Neuronal stem cell (in vitro differentiated cells): ENCODE measurements at regions not wholly inside any gene's neighbourhood (a gene's known extent, or its start where the extent isn't known, plus 50 kb on each side); places are given as distances from the start of the nearest gene placed in this dataset.

Experiments
- DNase-seq: peaks from one replicate; pipeline ENCODE4 v3.0.0-alpha.2; 2013; ENCODE audit warnings: low spot score
- H2AFZ ChIP-seq: one replicate; pipeline ENCODE4 v1.6.1; 2013; ENCODE audit warnings: mild to moderate bottlenecking, low read length, inconsistent platforms
- H2AK5ac ChIP-seq: 2 replicates; pipeline ENCODE4 v1.6.1; 2013; ENCODE audit warnings: low read depth, mild to moderate bottlenecking, inconsistent platforms, low read length, moderate library complexity, mixed read lengths
- H2BK120ac ChIP-seq: 2 replicates; pipeline ENCODE4 v1.6.1; 2013; ENCODE audit warnings: low read depth, mild to moderate bottlenecking, inconsistent platforms, low read length, moderate library complexity, mixed read lengths
- H2BK12ac ChIP-seq: one replicate; pipeline ENCODE4 v1.6.1; 2013; ENCODE audit warnings: low read length, inconsistent platforms
- H2BK15ac ChIP-seq: 2 replicates; pipeline ENCODE4 v1.6.1; 2013; ENCODE audit warnings: mild to moderate bottlenecking, low read length, inconsistent platforms, mixed read lengths
- H2BK5ac ChIP-seq: one replicate; pipeline ENCODE4 v1.6.1; 2013; ENCODE audit warnings: inconsistent platforms, mild to moderate bottlenecking, low read length, moderate library complexity
- H3K14ac ChIP-seq: one replicate; pipeline ENCODE4 v1.6.1; 2013; ENCODE audit warnings: low read length, inconsistent platforms
- H3K18ac ChIP-seq: 2 replicates; pipeline ENCODE4 v1.6.1; 2013; ENCODE audit warnings: low read length, inconsistent platforms
- H3K23ac ChIP-seq: 2 replicates; pipeline ENCODE4 v1.6.1; 2013; ENCODE audit warnings: low read depth, mild to moderate bottlenecking, mixed read lengths, low read length, inconsistent platforms; ENCODE audit not compliant: poor library complexity
- H3K27ac ChIP-seq: replicated peaks from 3 replicates; pipeline ENCODE4 v1.5.1; 2013; ENCODE audit warnings: low read length, inconsistent platforms
- H3K27me3 ChIP-seq, 3 experiments: 2 replicates each; pipeline ENCODE4 v1.6.1; 2013; ENCODE audit warnings: low read length in 3 of 3, mild to moderate bottlenecking in 2 of 3, inconsistent platforms in 1 of 3, low read depth in 1 of 3, mixed read lengths in 1 of 3, moderate library complexity in 1 of 3; ENCODE audit not compliant: control insufficient read depth in 3 of 3, insufficient read depth in 3 of 3
- H3K36me3 ChIP-seq, 2 donors: replicated peaks in 1 of 2; 2 replicates each; pipeline ENCODE4 v1.6.1; 2013; ENCODE audit warnings: low read length in 2 of 2; ENCODE audit not compliant: control insufficient read depth in 2 of 2, insufficient read depth in 2 of 2
- H3K4ac ChIP-seq: 2 replicates; pipeline ENCODE4 v1.6.1; 2013; ENCODE audit warnings: inconsistent platforms, mild to moderate bottlenecking, low read length, moderate library complexity
- H3K4me1 ChIP-seq, 2 donors: 1 replicate in 1 of 2; 2 replicates in 1 of 2; pipeline ENCODE4 v1.6.1; 2013; ENCODE audit warnings: low read length in 2 of 2, low read depth in 1 of 2; ENCODE audit not compliant: control insufficient read depth in 2 of 2, insufficient read depth in 1 of 2
- H3K4me2 ChIP-seq: one replicate; pipeline ENCODE4 v1.6.1; 2013; ENCODE audit warnings: mild to moderate bottlenecking, low read length, inconsistent platforms; ENCODE audit not compliant: insufficient read depth, poor library complexity, severe bottlenecking
- H3K4me3 ChIP-seq, 2 donors: 2 replicates each; pipeline ENCODE4 v1.5.1; 2013; ENCODE audit warnings: low read length in 2 of 2, mild to moderate bottlenecking in 2 of 2, inconsistent platforms in 1 of 2, moderate library complexity in 1 of 2
- H3K79me1 ChIP-seq: one replicate; pipeline ENCODE4 v1.6.1; 2013; ENCODE audit warnings: low read depth, mild to moderate bottlenecking, inconsistent platforms, low read length, moderate library complexity
- H3K9ac ChIP-seq: one replicate; pipeline ENCODE4 v1.6.1; 2013; ENCODE audit warnings: mild to moderate bottlenecking, low read depth, low read length, inconsistent platforms; ENCODE audit not compliant: poor library complexity
- H3K9me3 ChIP-seq, 2 donors: replicated peaks in 1 of 2; 2 replicates each; pipeline versions ENCODE3 to v1.6.1; 2013; ENCODE audit warnings: low read length in 2 of 2, mild to moderate bottlenecking in 2 of 2, inconsistent platforms in 1 of 2, low read depth in 1 of 2, mixed read lengths in 1 of 2, moderate library complexity in 1 of 2; ENCODE audit not compliant: control insufficient read depth in 2 of 2, insufficient read depth in 1 of 2
- H4K8ac ChIP-seq: one replicate; pipeline ENCODE4 v1.6.1; 2013; ENCODE audit warnings: low read depth, mild to moderate bottlenecking, inconsistent platforms, low read length, moderate library complexity
- H4K91ac ChIP-seq: one replicate; pipeline ENCODE4 v1.6.1; 2013; ENCODE audit warnings: low read length, low read depth, mild to moderate bottlenecking, inconsistent platforms; ENCODE audit not compliant: poor library complexity
- WGBS, 2 donors: extraction: QIAGEN DNeasy Blood & Tissue Kit; methylation state at CpG; one replicate each; pipeline ENCODE4 v1.1.7; 2013; ENCODE audit warnings: missing lambda C conversion rate in 2 of 2, mixed read lengths in 1 of 2; ENCODE audit not compliant: insufficient read length in 2 of 2, insufficient replicate concordance in 1 of 2; ENCODE audit errors: extremely low coverage in 2 of 2; 5-methylcytosine and 5-hydroxymethylcytosine counted together

DNA sequence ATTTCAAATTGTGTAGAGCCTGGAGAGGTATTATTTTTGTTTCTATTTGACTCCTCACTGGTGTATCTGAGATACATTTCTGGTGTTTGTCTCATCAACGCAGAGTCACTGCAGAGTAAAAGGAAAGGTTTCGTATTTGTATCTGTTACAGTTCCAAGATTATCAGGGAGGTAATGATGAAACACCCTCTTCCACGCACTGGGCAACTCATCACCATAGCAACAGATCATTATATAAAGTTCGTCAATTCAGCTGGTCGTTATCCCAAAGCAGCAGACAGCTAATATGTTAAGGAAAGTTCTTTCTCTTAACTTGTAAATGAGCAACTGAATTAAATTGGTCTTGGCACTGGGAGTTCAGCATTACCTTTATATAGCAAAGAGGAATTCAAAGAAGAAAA is 513.5 kb downstream of the MTRR start:
- Histone ChIP-seq H4K8ac (no peak overlapping the region), H3K9ac (no peak overlapping the region), H3K4ac (no peak overlapping the region), H3K23ac (no peak overlapping the region), H2BK5ac (no peak overlapping the region), H3K18ac (no peak overlapping the region), H2BK120ac (no peak overlapping the region), H2BK12ac (no peak overlapping the region), H3K4me3 (no peak overlapping the region), H3K79me1 (no peaks in the 10 kb centered on the region), H3K4me2 (no peak overlapping the region), H3K27me3 (no peaks in the 10 kb centered on the region), H3K14ac (no peak overlapping the region), H2AFZ (no peak overlapping the region), H3K4me1 (no peaks in the 10 kb centered on the region), H3K9me3 (no peaks in the 10 kb centered on the region), H2BK15ac (no peak overlapping the region), H2AK5ac (no peak overlapping the region), H3K27ac (no peak overlapping the region), H4K91ac (no peak overlapping the region), H3K36me3 (no peaks in the 10 kb centered on the region)
- no peak for DNase-seq
- no CpG with 5 or more reads among the region's 5 CpGs for WGBS, 2 donors

DNA sequence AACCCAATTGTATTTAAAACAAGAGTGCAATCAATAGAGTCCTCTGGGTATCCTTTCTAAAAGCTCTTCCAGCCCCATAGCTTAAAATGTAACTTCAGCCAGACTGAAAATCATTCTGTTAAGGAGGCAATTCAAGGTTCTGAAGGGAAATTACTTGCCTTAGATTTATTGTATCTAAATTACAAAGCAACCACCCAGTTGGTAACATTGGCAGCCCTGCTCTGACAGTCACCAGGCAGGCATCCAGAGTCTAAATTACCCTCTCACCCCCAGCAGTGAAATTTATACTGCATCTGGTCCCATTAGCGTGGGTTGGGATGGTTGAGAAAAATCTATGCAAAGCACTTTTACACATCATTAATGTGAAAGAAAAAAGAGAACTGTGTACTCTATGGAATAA is 514.7 kb downstream of the MTRR start:
- Histone ChIP-seq H3K27me3 (no peaks in the 10 kb centered on the region), H3K4ac (no peak overlapping the region), H3K27ac (no peak overlapping the region), H3K4me3 (no peak overlapping the region), H2BK120ac (no peak overlapping the region), H2AK5ac (no peak overlapping the region), H4K91ac (no peak overlapping the region), H3K14ac (no peak overlapping the region), H3K18ac (no peak overlapping the region), H3K79me1 (no peaks in the 10 kb centered on the region), H2BK5ac (no peak overlapping the region), H3K36me3 (no peaks in the 10 kb centered on the region), H3K9me3 (no peaks in the 10 kb centered on the region), H3K9ac (no peak overlapping the region), H3K4me1 (no peaks in the 10 kb centered on the region), H2AFZ (no peak overlapping the region), H2BK12ac (no peak overlapping the region), H3K23ac (no peak overlapping the region), H2BK15ac (no peak overlapping the region), H4K8ac (no peak overlapping the region), H3K4me2 (no peak overlapping the region)
- no CpG with 5 or more reads among the region's 1 CpG for WGBS, 2 donors
- DNase-seq: no peak

DNA sequence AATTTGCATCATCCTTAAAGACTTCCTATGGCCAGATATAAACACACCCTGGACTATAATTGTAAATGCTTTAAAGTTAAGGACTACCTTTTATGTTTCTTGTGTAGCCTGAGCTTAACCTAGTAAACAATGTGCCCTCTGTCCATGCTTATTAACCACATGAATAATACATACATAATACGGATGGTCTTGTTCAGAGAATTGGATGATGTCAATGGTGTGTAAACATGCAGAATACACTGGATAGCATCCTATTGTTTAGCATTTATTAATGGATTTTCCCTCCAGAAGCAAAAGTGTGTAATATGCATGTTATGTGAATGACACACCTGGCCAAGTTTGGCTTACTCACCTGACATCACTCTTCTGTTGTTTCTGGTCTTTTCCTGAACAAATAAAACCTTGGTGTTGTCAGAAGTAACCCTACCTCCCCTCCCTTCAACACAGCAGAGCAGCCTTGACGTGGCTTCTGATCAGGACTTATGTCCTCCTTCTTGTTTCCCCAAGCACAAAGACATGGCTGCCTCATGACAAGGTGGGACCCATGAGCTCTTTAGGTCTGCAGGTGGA is 517.9 kb downstream of the MTRR start:
- no peak overlapping the region for H2BK5ac ChIP-seq
- H3K23ac ChIP-seq: no peak overlapping the region
- H2BK12ac ChIP-seq: no peak overlapping the region
- no peaks in the 10 kb centered on the region for H3K9me3 ChIP-seq
- H3K27ac ChIP-seq: no peak overlapping the region
- H2AFZ ChIP-seq: no peak overlapping the region
- H4K91ac ChIP-seq: no peak overlapping the region
- H3K27me3 ChIP-seq: no peaks in the 10 kb centered on the region
- no CpG with 5 or more reads among the region's 2 CpGs for WGBS, 2 donors
- H3K9ac ChIP-seq: no peak overlapping the region
- no peak overlapping the region for H2BK120ac ChIP-seq
- H2AK5ac ChIP-seq: no peak overlapping the region
- H3K4ac ChIP-seq: no peak overlapping the region
- H3K36me3 ChIP-seq: no peaks in the 10 kb centered on the region
- H3K4me1 ChIP-seq: peaks cover 0 to 3% of the 10 kb centered on the region in 2 donors
- DNase-seq: no peak
- no peak overlapping the region for H3K18ac ChIP-seq
- H3K79me1 ChIP-seq: no peaks in the 10 kb centered on the region
- no peak overlapping the region for H4K8ac ChIP-seq
- H3K4me3 ChIP-seq: no peak overlapping the region
- no peak overlapping the region for H2BK15ac ChIP-seq
- H3K4me2 ChIP-seq: no peak overlapping the region
- no peak overlapping the region for H3K14ac ChIP-seq

DNA sequence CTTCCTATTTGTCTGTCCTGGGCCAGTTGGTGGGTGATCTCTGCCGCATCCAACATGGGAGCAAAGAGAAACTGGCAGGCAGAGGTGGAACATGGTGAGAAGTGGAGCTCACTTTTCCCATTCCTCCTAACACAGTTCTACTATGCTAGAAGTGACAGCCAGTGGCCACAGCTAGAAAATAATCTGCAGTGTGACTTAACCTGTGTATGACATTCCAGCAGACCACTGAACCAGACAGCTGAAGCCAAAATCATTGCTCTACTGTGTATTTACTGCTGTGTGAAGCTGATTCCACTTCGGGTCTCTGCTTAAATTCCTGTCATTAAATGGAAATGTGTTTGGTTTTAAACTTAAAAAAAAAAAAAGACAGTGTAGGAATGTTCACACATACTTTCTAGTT is 523.0 kb downstream of the MTRR start:
- Histone ChIP-seq H2BK120ac (no peak overlapping the region), H3K18ac (no peak overlapping the region), H2AK5ac (no peak overlapping the region), H3K27me3 (no peaks in the 10 kb centered on the region), H2BK12ac (no peak overlapping the region), H3K36me3 (no peaks in the 10 kb centered on the region), H3K79me1 (no peaks in the 10 kb centered on the region), H3K4me1 (peaks cover 0 to 5% of the 10 kb centered on the region in 2 donors), H2BK5ac (no peak overlapping the region), H2AFZ (no peak overlapping the region), H3K4me2 (no peak overlapping the region), H3K23ac (no peak overlapping the region), H3K27ac (no peak overlapping the region), H3K4me3 (no peak overlapping the region), H3K9ac (no peak overlapping the region), H3K14ac (no peak overlapping the region), H3K9me3 (no peaks in the 10 kb centered on the region), H4K8ac (no peak overlapping the region), H4K91ac (no peak overlapping the region), H3K4ac (no peak overlapping the region), H2BK15ac (no peak overlapping the region)
- no CpG with 5 or more reads among the region's 2 CpGs for WGBS, 2 donors
- DNase-seq: no peak
